Panc1 (cell line): ENCODE measurements at regions not wholly inside any gene's neighbourhood (a gene's known extent, or its start where the extent isn't known, plus 50 kb on each side); places are given as distances from the start of the nearest gene placed in this dataset.

Experiments
- CTCF ChIP-seq: fragments of 450-650 bp; IDR thresholded peaks from 2 replicates; pipeline ENCODE4 v1.5.1; 2017; ENCODE audit warnings: mild to moderate bottlenecking
- POLR2AphosphoS5 ChIP-seq: IDR thresholded peaks from 2 replicates; pipeline ENCODE4 v1.6.1; 2012; ENCODE audit warnings: mild to moderate bottlenecking, low read depth, low read length, moderate library complexity
- REST ChIP-seq, 2 experiments: IDR thresholded peaks; 2 replicates each; pipeline ENCODE4 v1.6.1; 2011 to 2012; ENCODE audit warnings: low read depth in 2 of 2, control low read depth in 1 of 2, low read length in 1 of 2, mild to moderate bottlenecking in 1 of 2, moderate library complexity in 1 of 2; ENCODE audit not compliant: insufficient read depth in 1 of 2
- SIN3A ChIP-seq: IDR thresholded peaks from 2 replicates; pipeline ENCODE4 v1.6.1; 2012; ENCODE audit warnings: low read depth, mild to moderate bottlenecking, low read length, moderate library complexity, borderline replicate concordance; ENCODE audit not compliant: insufficient read depth

- TF ChIP-seq CTCF (no peak), POLR2AphosphoS5 (no peak), SIN3A (no peak), REST (IDR thresholded peaks at IDR 0.05; ENCODE audit: insufficient read depth in 1 of 2, low read depth in 2 of 2, low read length in 1 of 2) (no peak)
Observed at GRCh38 chr3:116524453-116525210, 79.3 kb upstream of the LSAMP start.
